KMS-11 (cell line): ENCODE measurements at regions not wholly inside any gene's neighbourhood (a gene's known extent, or its start where the extent isn't known, plus 50 kb on each side); places are given as distances from the start of the nearest gene placed in this dataset.

Experiments
- H2AFZ ChIP-seq: fragments of 200-600 bp; sonication (generic); 2 replicates; pipeline ENCODE4 v1.6.1; 2016; ENCODE audit warnings: antibody characterized with exemption, mixed run types, low read depth
- H3K27ac ChIP-seq: fragments of 200-600 bp; sonication (generic); 2 replicates; pipeline ENCODE4 v1.6.1; 2016; ENCODE audit warnings: mild to moderate bottlenecking, mixed run types
- H3K27me3 ChIP-seq: fragments of 200-600 bp; sonication (generic); 2 replicates; pipeline ENCODE4 v1.6.1; 2017; ENCODE audit warnings: mild to moderate bottlenecking, low read depth, mixed run types, moderate library complexity; ENCODE audit not compliant: insufficient read depth
- H3K36me3 ChIP-seq: fragments of 200-600 bp; sonication (generic); 2 replicates; pipeline ENCODE4 v1.6.1; 2017; ENCODE audit warnings: mild to moderate bottlenecking, mixed run types; ENCODE audit not compliant: insufficient read depth
- H3K4me1 ChIP-seq: fragments of 200-600 bp; sonication (generic); 2 replicates; pipeline ENCODE4 v1.6.1; 2016; ENCODE audit warnings: mild to moderate bottlenecking, low read depth, mixed run types; ENCODE audit not compliant: poor library complexity, severe bottlenecking
- H3K4me2 ChIP-seq: fragments of 200-600 bp; sonication (generic); 2 replicates; pipeline ENCODE4 v1.7.0; 2016; ENCODE audit warnings: mild to moderate bottlenecking, mixed run types
- H3K4me3 ChIP-seq: fragments of 200-600 bp; sonication (generic); IDR thresholded peaks from 2 replicates; pipeline ENCODE4 v1.6.1; 2017; ENCODE audit warnings: low read depth, low read length, mixed read lengths; ENCODE audit not compliant: insufficient read depth
- H3K79me2 ChIP-seq: fragments of 200-600 bp; sonication (generic); 2 replicates; pipeline ENCODE4 v1.6.1; 2016; ENCODE audit warnings: low read depth, mixed run types; ENCODE audit not compliant: insufficient read depth
- H3K9ac ChIP-seq: fragments of 200-600 bp; sonication (generic); 2 replicates; pipeline ENCODE4 v1.6.1; 2016; ENCODE audit warnings: mild to moderate bottlenecking, mixed run types
- H4K20me1 ChIP-seq: fragments of 200-600 bp; sonication (generic); 2 replicates; pipeline ENCODE4 v1.6.1; 2016; ENCODE audit warnings: mild to moderate bottlenecking, mixed run types; ENCODE audit not compliant: insufficient read depth
- CTCF ChIP-seq: fragments of 200-600 bp; sonication (generic); conservative IDR thresholded peaks from 2 replicates; pipeline ENCODE4 v1.6.1; 2017; ENCODE audit warnings: low read depth, mild to moderate bottlenecking, antibody characterized with exemption, low read length, moderate library complexity, mixed read lengths

GRCh38 chr9:86885232-86885631 is 62.1 kb downstream of the GAS1 start:
- Histone ChIP-seq H3K27ac (no peak overlapping the region), H3K4me2 (no peak overlapping the region), H4K20me1 (no peaks in the 10 kb centered on the region), H2AFZ (no peak overlapping the region), H3K9ac (no peak overlapping the region), H3K79me2 (no peaks in the 10 kb centered on the region), H3K4me1 (no peaks in the 10 kb centered on the region), H3K36me3 (no peaks in the 10 kb centered on the region), H3K4me3 (no peak overlapping the region), H3K27me3 (no peaks in the 10 kb centered on the region)
- TF ChIP-seq CTCF = no peak

GRCh38 chr9:86876621-86877196 is 70.6 kb downstream of the GAS1 start:
- H3K4me2 ChIP-seq = no peak overlapping the region
- TF ChIP-seq CTCF = no peak
- no peak overlapping the region for H3K9ac ChIP-seq
- H3K4me1 ChIP-seq = no peaks in the 10 kb centered on the region
- H3K36me3 ChIP-seq = no peaks in the 10 kb centered on the region
- H4K20me1 ChIP-seq = no peaks in the 10 kb centered on the region
- H3K27ac ChIP-seq = no peak overlapping the region
- no peak overlapping the region for H2AFZ ChIP-seq
- H3K79me2 ChIP-seq = no peaks in the 10 kb centered on the region
- no peaks in the 10 kb centered on the region for H3K27me3 ChIP-seq
- no peak overlapping the region for H3K4me3 ChIP-seq

- H3K4me1 ChIP-seq = no peaks in the 10 kb centered on the region
- no peaks in the 10 kb centered on the region for H3K36me3 ChIP-seq
- no peaks in the 10 kb centered on the region for H3K79me2 ChIP-seq
- H4K20me1 ChIP-seq = no peaks in the 10 kb centered on the region
- no peak overlapping the region for H2AFZ ChIP-seq
- no peak overlapping the region for H3K4me2 ChIP-seq
- H3K27ac ChIP-seq = no peak overlapping the region
- TF ChIP-seq CTCF = no peak
- no peak overlapping the region for H3K9ac ChIP-seq
- no peaks in the 10 kb centered on the region for H3K27me3 ChIP-seq
- no peak overlapping the region for H3K4me3 ChIP-seq
Observed at GRCh38 chr9:86868616-86869015, 78.7 kb downstream of the GAS1 start.

GRCh38 chr9:86867804-86868313 is 79.4 kb downstream of the GAS1 start:
- Histone ChIP-seq H3K27me3 (no peaks in the 10 kb centered on the region), H3K9ac (no peak overlapping the region), H3K4me2 (no peak overlapping the region), H2AFZ (no peak overlapping the region), H4K20me1 (no peaks in the 10 kb centered on the region), H3K36me3 (no peaks in the 10 kb centered on the region), H3K27ac (no peak overlapping the region), H3K4me1 (no peaks in the 10 kb centered on the region), H3K4me3 (no peak overlapping the region), H3K79me2 (no peaks in the 10 kb centered on the region)
- no peak for TF ChIP-seq CTCF
